ENCODE measurements at regions not wholly inside any gene's neighbourhood (a gene's known extent, or its start where the extent isn't known, plus 50 kb on each side); places are given as distances from the start of the nearest gene placed in this dataset.

DNA sequence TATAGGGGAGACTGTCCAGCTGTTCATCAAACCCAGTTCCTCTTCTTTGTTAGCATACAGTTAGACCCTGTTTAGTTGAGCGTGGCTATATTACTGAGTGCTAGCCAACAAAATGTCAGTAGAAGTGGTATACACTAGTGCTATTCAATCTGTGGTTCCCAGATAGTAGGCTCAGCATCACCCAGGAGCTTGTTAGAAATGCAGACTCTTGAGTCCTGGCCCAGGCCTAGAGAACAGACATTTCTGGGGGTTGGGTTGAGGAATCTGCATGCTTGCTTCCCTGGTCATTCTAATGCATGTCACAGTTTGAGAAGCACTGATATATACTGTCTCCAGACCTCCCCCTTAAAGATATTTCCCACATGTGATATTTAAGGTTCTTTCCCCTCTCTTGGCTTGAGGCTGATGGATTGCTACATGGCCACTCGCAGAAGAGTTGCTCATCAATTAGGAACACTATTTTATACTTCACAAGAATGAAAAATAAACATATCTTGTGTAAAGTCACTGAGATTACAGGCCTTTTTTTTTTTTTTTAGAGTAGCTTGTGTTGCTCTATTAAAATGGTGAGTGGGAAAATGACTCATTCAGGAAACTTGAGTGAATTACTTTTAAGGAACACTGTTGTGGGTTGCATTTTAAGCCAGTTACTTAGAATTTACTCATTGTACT lies 289.0 kb downstream of the STIM2 start:
- no peak for DNase-seq (ENCODE audit: low read depth, low spot score)
- CTCF ChIA-PET, result no interaction called here

GRCh38 chr4:27152703-27153102 lies 292.1 kb downstream of the STIM2 start:
- Histone ChIP-seq H3K27ac (ENCODE audit: low read length) (no peak overlapping the region), H3K4me3 (ENCODE audit: low read depth in 2 of 2, low read length in 2 of 2) (no peak overlapping the region), H3K9me3 (ENCODE audit: control insufficient read depth, insufficient read depth, low read depth, low read length) (no peaks in the 10 kb centered on the region), H3K4me1 (ENCODE audit: control insufficient read depth, insufficient read depth, low read length) (no peaks in the 10 kb centered on the region), H3K36me3 (ENCODE audit: control insufficient read depth, insufficient read depth, low read length) (no peaks in the 10 kb centered on the region), H3K27me3 (ENCODE audit: control insufficient read depth, insufficient read depth, low read length) (no peaks in the 10 kb centered on the region)
- ATAC-seq (no peak), DNase-seq (ENCODE audit: low read depth, low spot score) (no peak)
- ChIA-PET POLR2A (no interaction called here), CTCF (no interaction called here)
- no peak for TF ChIP-seq SIN3A (IDR thresholded peaks at IDR 0.05; ENCODE audit: borderline replicate concordance, insufficient read depth, low read depth, low read length)
- TF ChIP-seq CTCF (IDR thresholded peaks at IDR 0.05), result no peak
- TF ChIP-seq TCF7L2 (IDR thresholded peaks at IDR 0.05; ENCODE audit: low read depth, low read length), result no peak
- no peak for TF ChIP-seq POLR2AphosphoS5 (IDR thresholded peaks at IDR 0.05; ENCODE audit: low read depth, low read length)
- TF ChIP-seq, protein P1, sequence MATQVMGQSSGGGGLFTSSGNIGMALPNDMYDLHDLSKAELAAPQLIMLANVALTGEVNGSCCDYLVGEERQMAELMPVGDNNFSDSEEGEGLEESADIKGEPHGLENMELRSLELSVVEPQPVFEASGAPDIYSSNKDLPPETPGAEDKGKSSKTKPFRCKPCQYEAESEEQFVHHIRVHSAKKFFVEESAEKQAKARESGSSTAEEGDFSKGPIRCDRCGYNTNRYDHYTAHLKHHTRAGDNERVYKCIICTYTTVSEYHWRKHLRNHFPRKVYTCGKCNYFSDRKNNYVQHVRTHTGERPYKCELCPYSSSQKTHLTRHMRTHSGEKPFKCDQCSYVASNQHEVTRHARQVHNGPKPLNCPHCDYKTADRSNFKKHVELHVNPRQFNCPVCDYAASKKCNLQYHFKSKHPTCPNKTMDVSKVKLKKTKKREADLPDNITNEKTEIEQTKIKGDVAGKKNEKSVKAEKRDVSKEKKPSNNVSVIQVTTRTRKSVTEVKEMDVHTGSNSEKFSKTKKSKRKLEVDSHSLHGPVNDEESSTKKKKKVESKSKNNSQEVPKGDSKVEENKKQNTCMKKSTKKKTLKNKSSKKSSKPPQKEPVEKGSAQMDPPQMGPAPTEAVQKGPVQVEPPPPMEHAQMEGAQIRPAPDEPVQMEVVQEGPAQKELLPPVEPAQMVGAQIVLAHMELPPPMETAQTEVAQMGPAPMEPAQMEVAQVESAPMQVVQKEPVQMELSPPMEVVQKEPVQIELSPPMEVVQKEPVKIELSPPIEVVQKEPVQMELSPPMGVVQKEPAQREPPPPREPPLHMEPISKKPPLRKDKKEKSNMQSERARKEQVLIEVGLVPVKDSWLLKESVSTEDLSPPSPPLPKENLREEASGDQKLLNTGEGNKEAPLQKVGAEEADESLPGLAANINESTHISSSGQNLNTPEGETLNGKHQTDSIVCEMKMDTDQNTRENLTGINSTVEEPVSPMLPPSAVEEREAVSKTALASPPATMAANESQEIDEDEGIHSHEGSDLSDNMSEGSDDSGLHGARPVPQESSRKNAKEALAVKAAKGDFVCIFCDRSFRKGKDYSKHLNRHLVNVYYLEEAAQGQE (IDR thresholded peaks at IDR 0.05; ENCODE audit: insufficient read depth in 1 of 2, low read depth in 2 of 2, low read length in 1 of 2), result no peak
- no TSS peak for BruUV-seq (replicated peaks)
- in situ Hi-C loops (cut with HindIII; ENCODE audit: low pct_unique_long_range_greater_than_20kb, low sequenced_read_pairs), result no loop called here
- intact Hi-C loops (cut with micrococcal nuclease; ENCODE audit: unreplicated experiment), result no loop called here

More for the DNA sequence above, 289.0 kb downstream of the STIM2 start:
- H3K36me3 ChIP-seq (ENCODE audit: control insufficient read depth, insufficient read depth, low read length), result no peaks in the 10 kb centered on the region
- no peak overlapping the region for H3K4me3 ChIP-seq (ENCODE audit: low read depth in 2 of 2, low read length in 2 of 2)
- no peak for TF ChIP-seq SIN3A (IDR thresholded peaks at IDR 0.05; ENCODE audit: borderline replicate concordance, insufficient read depth, low read depth, low read length)
- TF ChIP-seq POLR2AphosphoS5 (IDR thresholded peaks at IDR 0.05; ENCODE audit: low read depth, low read length), result no peak
- TF ChIP-seq, protein P1 (IDR thresholded peaks at IDR 0.05; ENCODE audit: insufficient read depth in 1 of 2, low read depth in 2 of 2, low read length in 1 of 2), result no peak
- no peak for TF ChIP-seq CTCF (IDR thresholded peaks at IDR 0.05)
- no peak for TF ChIP-seq TCF7L2 (IDR thresholded peaks at IDR 0.05; ENCODE audit: low read depth, low read length)
- no peak overlapping the region for H3K27ac ChIP-seq (ENCODE audit: low read length)
- POLR2A ChIA-PET, result no interaction called here
- intact Hi-C loops (cut with micrococcal nuclease; ENCODE audit: unreplicated experiment) (no loop called here), in situ Hi-C loops (cut with HindIII; ENCODE audit: low pct_unique_long_range_greater_than_20kb, low sequenced_read_pairs) (no loop called here)
- no peak for ATAC-seq
- H3K4me1 ChIP-seq (ENCODE audit: control insufficient read depth, insufficient read depth, low read length), result no peaks in the 10 kb centered on the region
- no peaks in the 10 kb centered on the region for H3K27me3 ChIP-seq (ENCODE audit: control insufficient read depth, insufficient read depth, low read length)
- no peaks in the 10 kb centered on the region for H3K9me3 ChIP-seq (ENCODE audit: control insufficient read depth, insufficient read depth, low read depth, low read length)
- BruUV-seq (replicated peaks), result no TSS peak

All from Panc1 (cell line).